ENCODE measurements at regions not wholly inside any gene's neighbourhood (a gene's known extent, or its start where the extent isn't known, plus 50 kb on each side); places are given as distances from the start of the nearest gene placed in this dataset.

GRCh38 chr1:38526046-38526445 is 333.5 kb downstream of the RRAGC start:
- H3K4me1 Mint-ChIP-seq = peaks cover 9% of the 10 kb centered on the region

GRCh38 chr1:38525343-38526043 is 334.1 kb downstream of the RRAGC start:
- H3K9me3 ChIP-seq (ENCODE audit: low read depth) = no peaks in the 10 kb centered on the region
- H3K9ac ChIP-seq = no peak overlapping the region
- H4K20me1 ChIP-seq (ENCODE audit: low read depth) = no peaks in the 10 kb centered on the region
- H3K4me2 ChIP-seq = no peak overlapping the region
- TF ChIP-seq EZH2phosphoT487 (IDR thresholded peaks at IDR 0.05) = no peak
- TF ChIP-seq CTCF (IDR thresholded peaks at IDR 0.05) = no peak
- no peaks in the 10 kb centered on the region for H3K4me1 ChIP-seq
- H3K4me3 ChIP-seq = no peak overlapping the region
- no peaks in the 10 kb centered on the region for H3K27me3 ChIP-seq
- no peaks in the 10 kb centered on the region for H3F3A ChIP-seq (ENCODE audit: low read depth)
- Mint-ChIP-seq H3K4me1 (peaks cover 11% of the 10 kb centered on the region), H3K27me3 (ENCODE audit: insufficient read depth, low read depth) (peaks cover 3% of the 10 kb centered on the region), H3K9me3 (no peaks in the 10 kb centered on the region), H3K27ac (peak overlapping the region; percentile 63), H3K36me3 (no peaks in the 10 kb centered on the region), H3K4me3 (no peak overlapping the region)
- H2AFZ ChIP-seq (replicated peaks) = no peak overlapping the region
- no peak for DNase-seq (ENCODE audit: low spot score)
- H3K79me2 ChIP-seq (ENCODE audit: low read depth) = no peaks in the 10 kb centered on the region
- no peaks in the 10 kb centered on the region for H3K36me3 ChIP-seq
- H3K27ac ChIP-seq = no peak overlapping the region

More at GRCh38 chr1:38526046-38526445, 333.5 kb downstream of the RRAGC start:
- Histone ChIP-seq H3K4me3 (no peak overlapping the region), H3K27ac (no peak overlapping the region), H3K79me2 (ENCODE audit: low read depth) (no peaks in the 10 kb centered on the region), H3F3A (ENCODE audit: low read depth) (no peaks in the 10 kb centered on the region), H3K4me1 (no peaks in the 10 kb centered on the region), H3K27me3 (no peaks in the 10 kb centered on the region), H3K9ac (no peak overlapping the region), H4K20me1 (ENCODE audit: low read depth) (no peaks in the 10 kb centered on the region), H3K9me3 (ENCODE audit: low read depth) (no peaks in the 10 kb centered on the region), H2AFZ (replicated peaks) (no peak overlapping the region), H3K36me3 (no peaks in the 10 kb centered on the region), H3K4me2 (no peak overlapping the region)
- TF ChIP-seq EZH2 (IDR thresholded peaks at IDR 0.05) (no peak), EZH2phosphoT487 (IDR thresholded peaks at IDR 0.05) (no peak), CTCF (IDR thresholded peaks at IDR 0.05) (no peak)
- H3K27ac Mint-ChIP-seq = no peak overlapping the region
- no peaks in the 10 kb centered on the region for H3K9me3 Mint-ChIP-seq
- H3K4me3 Mint-ChIP-seq = no peak overlapping the region
- no peaks in the 10 kb centered on the region for H3K36me3 Mint-ChIP-seq
- no peak for DNase-seq (ENCODE audit: low spot score)
- H3K27me3 Mint-ChIP-seq (ENCODE audit: insufficient read depth, low read depth) = peaks cover 3% of the 10 kb centered on the region

- Histone ChIP-seq H3K27ac (no peak overlapping the region), H3K4me1 (no peaks in the 10 kb centered on the region), H3F3A (ENCODE audit: low read depth) (no peaks in the 10 kb centered on the region), H3K9ac (no peak overlapping the region), H3K79me2 (ENCODE audit: low read depth) (no peaks in the 10 kb centered on the region), H3K4me3 (no peak overlapping the region), H3K9me3 (ENCODE audit: low read depth) (no peaks in the 10 kb centered on the region), H4K20me1 (ENCODE audit: low read depth) (no peaks in the 10 kb centered on the region), H3K36me3 (no peaks in the 10 kb centered on the region), H3K4me2 (no peak overlapping the region), H2AFZ (replicated peaks) (no peak overlapping the region), H3K27me3 (no peaks in the 10 kb centered on the region)
- DNase-seq (ENCODE audit: low spot score) = no peak
- H3K4me3 Mint-ChIP-seq = no peak overlapping the region
- TF ChIP-seq EZH2phosphoT487 (IDR thresholded peaks at IDR 0.05) = no peak
- TF ChIP-seq CTCF (IDR thresholded peaks at IDR 0.05) = no peak
- no peak for TF ChIP-seq EZH2 (IDR thresholded peaks at IDR 0.05)
- no peaks in the 10 kb centered on the region for H3K9me3 Mint-ChIP-seq
- H3K36me3 Mint-ChIP-seq = no peaks in the 10 kb centered on the region
- H3K27me3 Mint-ChIP-seq (ENCODE audit: insufficient read depth, low read depth) = peaks cover 3% of the 10 kb centered on the region
- no peak overlapping the region for H3K27ac Mint-ChIP-seq
- peaks cover 25% of the 10 kb centered on the region for H3K4me1 Mint-ChIP-seq
Observed at GRCh38 chr1:38524025-38524641, 335.4 kb downstream of the RRAGC start.
